Mesendoderm (in vitro differentiated cells): ENCODE measurements at regions not wholly inside any gene's neighbourhood (a gene's known extent, or its start where the extent isn't known, plus 50 kb on each side); places are given as distances from the start of the nearest gene placed in this dataset.

Experiments
- DNase-seq: peaks from one replicate; pipeline ENCODE4 v3.0.0; 2013
- H2AK5ac ChIP-seq: 2 replicates; pipeline ENCODE4 v1.6.1; 2013; ENCODE audit warnings: low read length, inconsistent platforms
- H2BK120ac ChIP-seq: 2 replicates; pipeline ENCODE4 v1.6.1; 2013; ENCODE audit warnings: low read depth, mild to moderate bottlenecking, low read length, moderate library complexity, mixed read lengths
- H2BK15ac ChIP-seq: replicated peaks from 2 replicates; pipeline ENCODE4 v1.6.1; 2013; ENCODE audit warnings: low read depth, mild to moderate bottlenecking, moderate library complexity
- H2BK5ac ChIP-seq: 2 replicates; pipeline ENCODE4 v1.6.1; 2013; ENCODE audit warnings: low read length, inconsistent platforms
- H3K18ac ChIP-seq: 2 replicates; pipeline ENCODE4 v1.6.1; 2013; ENCODE audit warnings: mild to moderate bottlenecking, low read length, mixed read lengths
- H3K23ac ChIP-seq: one replicate; pipeline ENCODE4 v1.6.1; 2013; ENCODE audit warnings: low read length
- H3K27ac ChIP-seq: 2 replicates; pipeline ENCODE4 v1.5.1; 2013; ENCODE audit warnings: low read depth, mild to moderate bottlenecking, inconsistent platforms, low read length, moderate library complexity
- H3K27me3 ChIP-seq: 2 replicates; pipeline ENCODE4 v1.6.1; 2013; ENCODE audit warnings: low read length, control low read depth, mild to moderate bottlenecking, inconsistent platforms; ENCODE audit not compliant: insufficient read depth, poor library complexity
- H3K36me3 ChIP-seq: 2 replicates; pipeline ENCODE4 v1.6.1; 2013; ENCODE audit warnings: low read length, inconsistent platforms; ENCODE audit not compliant: control insufficient read depth, insufficient read depth
- H3K4ac ChIP-seq: one replicate; pipeline ENCODE4 v1.6.1; 2013; ENCODE audit warnings: low read depth, mild to moderate bottlenecking, low read length, moderate library complexity
- H3K4me1 ChIP-seq: 2 replicates; pipeline ENCODE4 v1.6.1; 2013; ENCODE audit warnings: low read depth, low read length, inconsistent platforms; ENCODE audit not compliant: control insufficient read depth
- H3K4me2 ChIP-seq: 2 replicates; pipeline ENCODE4 v1.6.1; 2013; ENCODE audit warnings: low read length
- H3K4me3 ChIP-seq: 2 replicates; pipeline ENCODE4 v1.5.1; 2013; ENCODE audit warnings: mild to moderate bottlenecking, low read length
- H3K56ac ChIP-seq: one replicate; pipeline ENCODE4 v1.6.1; 2013; ENCODE audit warnings: low read length
- H3K79me1 ChIP-seq: 2 replicates; pipeline ENCODE4 v1.6.1; 2013; ENCODE audit warnings: low read length, inconsistent platforms
- H3K79me2 ChIP-seq: 2 replicates; pipeline ENCODE4 v1.6.1; 2013; ENCODE audit warnings: mild to moderate bottlenecking, low read length; ENCODE audit not compliant: control insufficient read depth, insufficient read depth
- H3K9ac ChIP-seq: 2 replicates; pipeline ENCODE4 v1.6.1; 2013; ENCODE audit warnings: low read length, inconsistent platforms
- H4K5ac ChIP-seq: one replicate; pipeline ENCODE4 v1.6.1; 2013; ENCODE audit warnings: low read length
- H4K8ac ChIP-seq: one replicate; pipeline ENCODE4 v1.6.1; 2013; ENCODE audit warnings: low read depth, mild to moderate bottlenecking, control low read depth, low read length, moderate library complexity
- WGBS: extraction: QIAGEN DNeasy Blood & Tissue Kit; methylation state at CpG from one replicate; pipeline ENCODE4 v1.1.7; 2013; ENCODE audit warnings: low lambda C conversion rate, missing lambda C conversion rate; ENCODE audit not compliant: insufficient coverage; ENCODE audit errors: extremely low coverage; 5-methylcytosine and 5-hydroxymethylcytosine counted together

GRCh38 chr12:107362960-107363359, 269.6 kb upstream of the CRY1 start:
- Histone ChIP-seq H3K4ac (no peak overlapping the region), H2BK15ac (no peak overlapping the region), H4K8ac (no peak overlapping the region)

GRCh38 chr12:107364875-107365518, 271.6 kb upstream of the CRY1 start:
- Histone ChIP-seq H3K36me3 (no peaks in the 10 kb centered on the region), H3K4me3 (no peak overlapping the region), H2BK120ac (no peak overlapping the region), H3K9ac (no peak overlapping the region), H3K4me2 (no peak overlapping the region), H4K5ac (no peak overlapping the region), H2BK15ac (no peak overlapping the region), H3K18ac (no peak overlapping the region), H4K8ac (no peak overlapping the region), H3K27ac (no peak overlapping the region), H3K79me2 (no peaks in the 10 kb centered on the region), H3K56ac (no peak overlapping the region), H2AK5ac (no peak overlapping the region), H2BK5ac (no peak overlapping the region), H3K4me1 (peaks cover 7% of the 10 kb centered on the region), H3K23ac (no peak overlapping the region), H3K79me1 (no peaks in the 10 kb centered on the region), H3K4ac (no peak overlapping the region), H3K27me3 (no peaks in the 10 kb centered on the region)
- WGBS: 100% methylated on average over 1 of the region's 3 CpGs
- no peak for DNase-seq

More at GRCh38 chr12:107362960-107363359, 269.6 kb upstream of the CRY1 start:
- DNase-seq: no peak
- H3K4me1 ChIP-seq: peaks cover 7% of the 10 kb centered on the region
- H3K36me3 ChIP-seq: no peaks in the 10 kb centered on the region
- no peaks in the 10 kb centered on the region for H3K27me3 ChIP-seq
- no peak overlapping the region for H2BK5ac ChIP-seq
- H3K56ac ChIP-seq: no peak overlapping the region
- H3K9ac ChIP-seq: no peak overlapping the region
- H2BK120ac ChIP-seq: no peak overlapping the region
- no peak overlapping the region for H3K4me2 ChIP-seq
- no peaks in the 10 kb centered on the region for H3K79me1 ChIP-seq
- H3K27ac ChIP-seq: no peak overlapping the region
- H3K18ac ChIP-seq: no peak overlapping the region
- no peak overlapping the region for H3K4me3 ChIP-seq
- no peak overlapping the region for H3K23ac ChIP-seq
- no CpG with 5 or more reads among the region's 5 CpGs for WGBS
- no peaks in the 10 kb centered on the region for H3K79me2 ChIP-seq
- no peak overlapping the region for H4K5ac ChIP-seq
- H2AK5ac ChIP-seq: no peak overlapping the region

GRCh38 chr12:107365703-107366102, 272.4 kb upstream of the CRY1 start:
- Histone ChIP-seq H3K23ac (no peak overlapping the region), H3K4me1 (peaks cover 7% of the 10 kb centered on the region), H2BK15ac (no peak overlapping the region), H2BK120ac (no peak overlapping the region), H3K4me3 (no peak overlapping the region), H3K79me2 (no peaks in the 10 kb centered on the region), H3K4ac (no peak overlapping the region), H4K8ac (no peak overlapping the region), H3K27ac (no peak overlapping the region), H2AK5ac (no peak overlapping the region), H3K36me3 (no peaks in the 10 kb centered on the region), H3K79me1 (no peaks in the 10 kb centered on the region), H3K56ac (no peak overlapping the region), H3K4me2 (no peak overlapping the region), H2BK5ac (no peak overlapping the region), H4K5ac (no peak overlapping the region), H3K27me3 (no peaks in the 10 kb centered on the region), H3K9ac (no peak overlapping the region), H3K18ac (no peak overlapping the region)
- DNase-seq: peak; percentile 81
- no CpG with 5 or more reads among the region's 3 CpGs for WGBS

GRCh38 chr12:107366322-107366721, 273.0 kb upstream of the CRY1 start:
- Histone ChIP-seq H3K4me2 (no peak overlapping the region), H3K27me3 (no peaks in the 10 kb centered on the region), H3K4ac (no peak overlapping the region), H3K36me3 (no peaks in the 10 kb centered on the region), H2BK120ac (no peak overlapping the region), H3K18ac (no peak overlapping the region), H3K79me1 (no peaks in the 10 kb centered on the region), H3K56ac (no peak overlapping the region), H4K5ac (no peak overlapping the region), H2BK5ac (no peak overlapping the region), H2BK15ac (no peak overlapping the region), H3K4me1 (peaks cover 7% of the 10 kb centered on the region), H3K23ac (no peak overlapping the region), H3K27ac (no peak overlapping the region), H3K9ac (no peak overlapping the region), H3K79me2 (no peaks in the 10 kb centered on the region), H3K4me3 (no peak overlapping the region), H4K8ac (no peak overlapping the region), H2AK5ac (no peak overlapping the region)
- peak; percentile 51 for DNase-seq
- WGBS: no CpG with 5 or more reads among the region's 2 CpGs

- no peak overlapping the region for H3K4me3 ChIP-seq
- no peak overlapping the region for H4K8ac ChIP-seq
- H2BK15ac ChIP-seq: no peak overlapping the region
- H2BK120ac ChIP-seq: no peak overlapping the region
- no peak overlapping the region for H3K9ac ChIP-seq
- H4K5ac ChIP-seq: no peak overlapping the region
- DNase-seq: no peak
- no peak overlapping the region for H3K4me2 ChIP-seq
- no peak overlapping the region for H3K27ac ChIP-seq
- no peaks in the 10 kb centered on the region for H3K79me2 ChIP-seq
- no peak overlapping the region for H3K18ac ChIP-seq
- no peak overlapping the region for H3K56ac ChIP-seq
- peaks cover 7% of the 10 kb centered on the region for H3K4me1 ChIP-seq
- no peak overlapping the region for H2BK5ac ChIP-seq
- H3K27me3 ChIP-seq: no peaks in the 10 kb centered on the region
- H3K79me1 ChIP-seq: no peaks in the 10 kb centered on the region
- WGBS: no CpG with 5 or more reads among the region's 5 CpGs
- no peak overlapping the region for H3K4ac ChIP-seq
- H3K23ac ChIP-seq: no peak overlapping the region
- no peak overlapping the region for H2AK5ac ChIP-seq
- H3K36me3 ChIP-seq: no peaks in the 10 kb centered on the region
These were observed 275.2 kb upstream of the CRY1 start for GRCh38 chr12:107368586-107368985.

GRCh38 chr12:107369006-107369405, 275.7 kb upstream of the CRY1 start:
- Histone ChIP-seq H3K56ac (no peak overlapping the region), H3K27ac (no peak overlapping the region), H3K18ac (no peak overlapping the region), H3K4me3 (no peak overlapping the region), H3K79me1 (no peaks in the 10 kb centered on the region), H3K4ac (no peak overlapping the region), H3K27me3 (no peaks in the 10 kb centered on the region), H4K5ac (no peak overlapping the region), H3K9ac (no peak overlapping the region), H3K36me3 (no peaks in the 10 kb centered on the region), H4K8ac (no peak overlapping the region), H3K23ac (no peak overlapping the region), H2AK5ac (no peak overlapping the region), H3K4me1 (peaks cover 5% of the 10 kb centered on the region), H3K79me2 (no peaks in the 10 kb centered on the region), H2BK120ac (no peak overlapping the region), H2BK5ac (no peak overlapping the region), H3K4me2 (no peak overlapping the region), H2BK15ac (no peak overlapping the region)
- no peak for DNase-seq
- no CpG with 5 or more reads among the region's 2 CpGs for WGBS
